GM12878 (cell line): ENCODE measurements at regions not wholly inside any gene's neighbourhood (a gene's known extent, or its start where the extent isn't known, plus 50 kb on each side); places are given as distances from the start of the nearest gene placed in this dataset.

ENCODE experiments used
- ATAC-seq: fragments of 200-7000 bp; cut with Tn5 transposase; 3 replicates; pipeline ENCODE4 v1.9.1; 2020; ENCODE audit warnings: mild to moderate bottlenecking, moderate library complexity
- BruUV-seq: library from RNA; stranded (reverse); fragments of 400-500 nt; replicated peaks from 2 replicates; lab custom pipeline; 2021; lab: Mats Ljungman, UMichigan
- CTCF ChIA-PET: fragments of 300-600 bp; sonication (Branson Sonifier 250); formaldehyde crosslinking; extraction: SDS; loops from one replicate; lab custom pipeline; 2021; ENCODE audit warnings: inconsistent platforms; lab: Yijun Ruan, JAX
- POLR2A ChIA-PET: fragments of 350-600 bp; formaldehyde crosslinking; extraction: SDS; loops from one replicate; lab custom pipeline; 2021; ENCODE audit warnings: inconsistent platforms; lab: Charles Lee
- RAD21 ChIA-PET: fragments of 300-600 bp; sonication (Branson Sonifier 250); formaldehyde crosslinking; loops from one replicate; lab custom pipeline; 2023; ENCODE audit warnings: antibody characterized with exemption; ENCODE audit not compliant: unreplicated experiment; lab: Charles Lee
- SMC1A ChIA-PET: fragments of 300-600 bp; sonication (Branson Sonifier 250); formaldehyde crosslinking; loops from one replicate; lab custom pipeline; 2023; ENCODE audit not compliant: unreplicated experiment, uncharacterized antibody; lab: Charles Lee
- DNase-seq: peaks from one replicate; pipeline ENCODE4 v3.0.0-alpha.2; 2011; ENCODE audit warnings: low read depth, low spot score
- FAIRE-seq: peaks from 3 replicates; lab custom pipeline; 2011; peaks lifted over from hg19 to GRCh38; lab: Jason Lieb, UNC
- H2AFZ ChIP-seq: 2 replicates; pipeline ENCODE4 v1.6.0; 2011; ENCODE audit warnings: low read depth, low read length, control low read depth; ENCODE audit not compliant: control insufficient read depth
- H3K27ac ChIP-seq: 2 replicates; pipeline ENCODE4 v1.5.1; 2011; ENCODE audit warnings: control low read depth; ENCODE audit not compliant: control insufficient read depth, insufficient read depth
- H3K27me3 ChIP-seq, 2 experiments: replicated peaks in 1 of 2; 2 replicates each; pipeline versions ENCODE4 v1.6.0 to v1.6.1; 2011; ENCODE audit warnings: low read length in 1 of 2; ENCODE audit not compliant: control insufficient read depth in 2 of 2, insufficient read depth in 2 of 2
- H3K36me3 ChIP-seq, 2 experiments: 2 replicates each; pipeline ENCODE4 v1.5.1; 2011; ENCODE audit warnings: low read length in 1 of 2; ENCODE audit not compliant: control insufficient read depth in 2 of 2, insufficient read depth in 2 of 2
- H3K4me1 ChIP-seq: 2 replicates; pipeline ENCODE4 v1.6.1; 2011; ENCODE audit warnings: mild to moderate bottlenecking, low read length, moderate library complexity, mixed read lengths; ENCODE audit not compliant: control insufficient read depth, insufficient read depth
- H3K4me2 ChIP-seq: 2 replicates; pipeline ENCODE4 v1.6.0; 2011; ENCODE audit warnings: control low read depth; ENCODE audit not compliant: control insufficient read depth, insufficient read depth
- H3K4me3 ChIP-seq: fragments of 200-600 bp; sonication (generic); 2 replicates; pipeline ENCODE4 v1.5.1; 2016
- H3K79me2 ChIP-seq: 2 replicates; pipeline ENCODE4 v1.6.0; 2011; ENCODE audit warnings: low read length; ENCODE audit not compliant: control insufficient read depth, insufficient read depth
- H3K9ac ChIP-seq: 2 replicates; pipeline ENCODE4 v1.8.0; 2011; ENCODE audit warnings: low read length, control low read depth, mixed read lengths; ENCODE audit not compliant: control insufficient read depth, insufficient read depth
- H3K9me3 ChIP-seq: replicated peaks from 3 replicates; pipeline ENCODE4 v1.5.1; 2011; ENCODE audit warnings: mild to moderate bottlenecking, low read length; ENCODE audit not compliant: control insufficient read depth, insufficient read depth
- H4K20me1 ChIP-seq: 2 replicates; pipeline ENCODE4 v1.6.0; 2011; ENCODE audit not compliant: control insufficient read depth, insufficient read depth
- BACH1 ChIP-seq: fragments of 450-650 bp; IDR thresholded peaks from 2 replicates; pipeline ENCODE4 v1.6.1; 2017; ENCODE audit warnings: mild to moderate bottlenecking, borderline replicate concordance
- CBX5 ChIP-seq: sonication (generic); IDR thresholded peaks from 2 replicates; pipeline ENCODE4 v1.6.1; 2016; ENCODE audit warnings: low read depth, moderate library complexity, mild to moderate bottlenecking, inconsistent platforms
- EZH2 ChIP-seq: IDR thresholded peaks from 2 replicates; pipeline ENCODE4 v1.6.1; 2012; ENCODE audit warnings: low read depth, mild to moderate bottlenecking, control low read depth, inconsistent platforms, low read length, borderline replicate concordance; ENCODE audit not compliant: control insufficient read depth
- FOXK2 ChIP-seq: fragments of 450-650 bp; IDR thresholded peaks from 2 replicates; pipeline ENCODE4 v1.6.1; 2017; ENCODE audit warnings: mild to moderate bottlenecking, moderate library complexity
- HCFC1 ChIP-seq: fragments of 150-350 bp; IDR thresholded peaks from 2 replicates; pipeline ENCODE4 v1.6.1; 2014; ENCODE audit warnings: low read length
- MTA3 ChIP-seq: IDR thresholded peaks from 2 replicates; pipeline ENCODE4 v1.6.1; 2012; ENCODE audit warnings: low read length, inconsistent platforms, borderline replicate concordance
- RBBP5 ChIP-seq: fragments of 200-600 bp; sonication (generic); conservative IDR thresholded peaks from 2 replicates; pipeline ENCODE4 v1.6.1; 2016
- SMARCA5 ChIP-seq: fragments of 450-650 bp; IDR thresholded peaks from 2 replicates; pipeline ENCODE4 v1.6.1; 2017; ENCODE audit warnings: mild to moderate bottlenecking
- SUPT20H ChIP-seq: IDR thresholded peaks from 2 replicates; pipeline ENCODE4 v1.6.1; 2011; ENCODE audit warnings: low read depth, mild to moderate bottlenecking, low read length, moderate library complexity, borderline replicate concordance; ENCODE audit not compliant: control insufficient read depth
- WRNIP1 ChIP-seq: IDR thresholded peaks from 2 replicates; pipeline ENCODE4 v1.6.1; 2011; ENCODE audit warnings: low read depth, low read length, improper control_type of control experiment, borderline replicate concordance
- WGBS: methylation state at CpG from one replicate; pipeline ENCODE4 v1.1.6; 2016; ENCODE audit warnings: low lambda C conversion rate; ENCODE audit not compliant: insufficient replicate concordance, insufficient coverage; ENCODE audit errors: missing lambda C conversion rate; 5-methylcytosine and 5-hydroxymethylcytosine counted together
- in situ Hi-C: fragments of 300-500 bp; cut with MboI; formaldehyde crosslinking; loops from 9 replicates; pipeline ENCODE4 v1.14.3; 2018; ENCODE audit warnings: mixed read lengths
- intact Hi-C: fragments of 100-400 bp; cut with micrococcal nuclease; formaldehyde crosslinking; loops from one replicate; pipeline ENCODE4 v1.14.2; 2022; ENCODE audit not compliant: unreplicated experiment

GRCh38 chr9:78441396-78441795, 144.5 kb downstream of the PSAT1 start:
- H2AFZ ChIP-seq, result no peak overlapping the region
- SMC1A ChIA-PET, result no interaction called here
- WGBS, result 76% methylated on average over 2 of the region's 2 CpGs
- no peaks in the 10 kb centered on the region for H3K9me3 ChIP-seq
- TF ChIP-seq HCFC1, result no peak
- no peak for TF ChIP-seq WRNIP1
- TF ChIP-seq SUPT20H, result no peak
- no peak for TF ChIP-seq SMARCA5
- TF ChIP-seq BACH1, result no peak
- TF ChIP-seq RBBP5, result no peak
- no peak for TF ChIP-seq MTA3
- TF ChIP-seq EZH2, result no peak
- no peak for TF ChIP-seq FOXK2
- no peak for TF ChIP-seq CBX5
- TF ChIP-seq, all 136 proteins: peak for 0
- RAD21 ChIA-PET, result no interaction called here
- Histone ChIP-seq H3K4me3 (no peak overlapping the region), H3K4me1 (no peaks in the 10 kb centered on the region), H3K27me3 (peaks cover 0 to 4% of the 10 kb centered on the region in 2 experiments; a peak in 3 of 4 replicates), H3K36me3 (no peaks in the 10 kb centered on the region), H3K4me2 (no peak overlapping the region), H4K20me1 (no peaks in the 10 kb centered on the region), H3K27ac (no peak overlapping the region), H3K9ac (no peak overlapping the region), H3K79me2 (no peaks in the 10 kb centered on the region)
- in situ Hi-C loops (no loop called here), intact Hi-C loops (no loop called here)
- ATAC-seq (no peak), FAIRE-seq (no peak), DNase-seq (no peak)
- no TSS peak for BruUV-seq
- CTCF ChIA-PET, result no interaction called here
- POLR2A ChIA-PET, result no interaction called here
